ENCODE measurements at regions not wholly inside any gene's neighbourhood (a gene's known extent, or its start where the extent isn't known, plus 50 kb on each side); places are given as distances from the start of the nearest gene placed in this dataset.

DNA sequence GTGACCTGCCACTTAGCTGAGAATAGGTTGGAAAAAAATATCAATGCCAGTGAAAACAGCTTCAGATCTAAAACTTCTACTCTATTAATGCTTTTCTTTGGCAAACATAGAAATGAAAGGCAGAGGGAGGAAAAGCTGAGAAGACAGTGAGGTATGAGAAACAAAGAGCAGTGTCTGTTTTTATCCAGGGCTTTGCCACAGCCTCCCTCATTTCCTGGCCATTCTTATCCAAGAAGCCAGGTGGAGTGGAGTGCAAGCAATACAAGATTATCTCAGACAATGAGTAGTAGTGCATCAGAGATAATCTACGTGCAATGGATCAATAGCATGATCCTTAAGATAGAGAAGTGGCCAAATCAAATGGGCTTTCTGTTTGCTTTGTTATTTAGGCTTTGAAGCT lies 808.7 kb upstream of the PIK3C3 start:
- TF ChIP-seq, protein P1, sequence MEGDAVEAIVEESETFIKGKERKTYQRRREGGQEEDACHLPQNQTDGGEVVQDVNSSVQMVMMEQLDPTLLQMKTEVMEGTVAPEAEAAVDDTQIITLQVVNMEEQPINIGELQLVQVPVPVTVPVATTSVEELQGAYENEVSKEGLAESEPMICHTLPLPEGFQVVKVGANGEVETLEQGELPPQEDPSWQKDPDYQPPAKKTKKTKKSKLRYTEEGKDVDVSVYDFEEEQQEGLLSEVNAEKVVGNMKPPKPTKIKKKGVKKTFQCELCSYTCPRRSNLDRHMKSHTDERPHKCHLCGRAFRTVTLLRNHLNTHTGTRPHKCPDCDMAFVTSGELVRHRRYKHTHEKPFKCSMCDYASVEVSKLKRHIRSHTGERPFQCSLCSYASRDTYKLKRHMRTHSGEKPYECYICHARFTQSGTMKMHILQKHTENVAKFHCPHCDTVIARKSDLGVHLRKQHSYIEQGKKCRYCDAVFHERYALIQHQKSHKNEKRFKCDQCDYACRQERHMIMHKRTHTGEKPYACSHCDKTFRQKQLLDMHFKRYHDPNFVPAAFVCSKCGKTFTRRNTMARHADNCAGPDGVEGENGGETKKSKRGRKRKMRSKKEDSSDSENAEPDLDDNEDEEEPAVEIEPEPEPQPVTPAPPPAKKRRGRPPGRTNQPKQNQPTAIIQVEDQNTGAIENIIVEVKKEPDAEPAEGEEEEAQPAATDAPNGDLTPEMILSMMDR (conservative IDR thresholded peaks at IDR 0.05; ENCODE audit: low read length) = no peak
- TF ChIP-seq EZH2phosphoT487 (IDR thresholded peaks at IDR 0.05; ENCODE audit: borderline replicate concordance, low read depth, low read length) = no peak
